Heart right ventricle (tissue), 16 donors: ENCODE measurements at regions not wholly inside any gene's neighbourhood (a gene's known extent, or its start where the extent isn't known, plus 50 kb on each side); places are given as distances from the start of the nearest gene placed in this dataset.
A peak's percentile ranks its signal among the peaks of the same experiment; 100 is the strongest.

Source experiments
- ATAC-seq, 8 donors: fragments of 200-7000 bp; cut with Tn5 transposase; one replicate each; pipeline ENCODE4 v1.9.1; 2020; ENCODE audit warnings: mild to moderate bottlenecking in 8 of 8, moderate library complexity in 8 of 8, moderate number of reproducible peaks in 1 of 8
- DNase-seq, 2 donors: peaks; one replicate each; pipeline ENCODE4 v3.0.0-alpha.2; 2020
- H3K27ac ChIP-seq, 10 donors: fragments of 200-600 bp; sonication (generic) in 2 of 10; one replicate each; pipeline versions ENCODE4 v1.5.0 to v1.8.0; 2020 to 2022; ENCODE audit warnings: mild to moderate bottlenecking in 3 of 10
- H3K27me3 ChIP-seq, 7 donors: fragments of 200-600 bp; one replicate each; pipeline ENCODE4 v1.8.0; 2021 to 2022; ENCODE audit warnings: mild to moderate bottlenecking in 2 of 7
- H3K36me3 ChIP-seq, 9 donors: fragments of 200-600 bp; sonication (generic) in 1 of 9; one replicate each; pipeline versions ENCODE4 v1.5.0 to v1.8.0; 2020 to 2022; ENCODE audit warnings: mild to moderate bottlenecking in 2 of 9
- H3K4me1 ChIP-seq, 9 donors: fragments of 200-600 bp; sonication (generic) in 1 of 9; one replicate each; pipeline versions ENCODE4 v1.5.0 to v1.8.0; 2020 to 2022; ENCODE audit warnings: mild to moderate bottlenecking in 4 of 9
- H3K4me3 ChIP-seq, 10 donors: fragments of 200-600 bp; sonication (generic) in 2 of 10; one replicate each; pipeline versions ENCODE4 v1.5.0 to v1.8.0; 2020 to 2022; ENCODE audit warnings: mild to moderate bottlenecking in 7 of 10, moderate library complexity in 2 of 10
- H3K9me3 ChIP-seq, 11 donors: fragments of 200-600 bp in 10 of 11; sonication (generic) in 2 of 11; one replicate each; pipeline versions ENCODE4 v1.5.0 to v1.8.0; 2013 to 2022; ENCODE audit warnings: mild to moderate bottlenecking in 2 of 11, control low read depth in 1 of 11, moderate library complexity in 1 of 11
- CTCF ChIP-seq, 9 donors: fragments of 200-600 bp; sonication (generic) in 2 of 9; IDR thresholded peaks; one replicate each; pipeline versions ENCODE4 v1.5.0 to v1.8.0; 2021 to 2022; ENCODE audit warnings: antibody characterized with exemption in 9 of 9, mild to moderate bottlenecking in 5 of 9, moderate library complexity in 1 of 9
- WGBS, 2 donors: extraction: QIAGEN DNeasy Blood & Tissue Kit; methylation state at CpG; one replicate each; pipeline ENCODE4 v1.1.7; 2013; ENCODE audit warnings: inconsistent platforms in 1 of 2; 5-methylcytosine and 5-hydroxymethylcytosine counted together
- intact Hi-C, 10 donors: fragments of 100-400 bp; cut with DNase I; formaldehyde crosslinking; loops; one replicate each; pipeline versions ENCODE4 v1.11.1 to v1.14.2; 2022
- donor health status: Arrhythmogenic right ventricular cardiomyopathy.
- donor health status: ischemic (EF 13 %, LVEDD 7.1; RV severe dilation, severe dysfunction).
- donor health status: healthy with polysubstance abuse.
- donor health status: DM: no; HTN: yes; CAD: no.
- donor health status: DM: no; HTN: no; CAD: no.
- donor health status: ischemic (EF 25% LVEDD 6.9; RV normal size, moderate dysfunction).
- donor health status: ischemic (EF 25% LVEDD 5.7; RV mildly dilated, moderate dysfunction).
- donor health status: healthy.
- donor health status: DM: yes; HTN: yes; CAD: no.
- donor health status: Ischemic cardiomyopathy.
- donor health status: ischemic (EF 35%, LVEDD 5.7; RV mildly dilated, moderate dysfunction).
- donor health status: nonischemic (EF 11% LVEDD 7.7; RV severe dilation, severe dysfunction).
- donor health status: DM: yes; HTN: yes; CAD: no.
- donor health status: PGD.
- donor health status: ischemic (EF 29% LVEDD 5.4; RV normal size, mild dysfunction).
- donor health status: nonischemic (EF 23%, LVEDD 6.1; RV moderate dilation, normal function).

GRCh38 chr12:94801745-94802144 lies 151.4 kb upstream of the TMCC3 start:
- H3K4me1 ChIP-seq: peaks cover 0 to 14% (median 0%) of the 10 kb centered on the region in 9 donors
- H3K27ac ChIP-seq: no peak overlapping the region
- ATAC-seq (no peak), DNase-seq (no peak)
- no peak overlapping the region for H3K4me3 ChIP-seq
- intact Hi-C loops: no loop called here
- 85% methylated on average over 4 of the region's 4 CpGs for WGBS, 2 donors
- no peaks in the 10 kb centered on the region for H3K36me3 ChIP-seq
- no peak for TF ChIP-seq CTCF (IDR thresholded peaks at IDR 0.05)
- no peaks in the 10 kb centered on the region for H3K9me3 ChIP-seq
- peaks cover 0 to 4% (median 0%) of the 10 kb centered on the region in 7 donors for H3K27me3 ChIP-seq

GRCh38 chr12:94799136-94799535 lies 148.8 kb upstream of the TMCC3 start:
- Histone ChIP-seq H3K36me3 (no peaks in the 10 kb centered on the region), H3K4me1 (no peaks in the 10 kb centered on the region), H3K27me3 (peaks cover 0 to 4% (median 0%) of the 10 kb centered on the region in 7 donors), H3K9me3 (no peaks in the 10 kb centered on the region), H3K27ac (no peak overlapping the region), H3K4me3 (no peak overlapping the region)
- ATAC-seq (no peak), DNase-seq (no peak)
- TF ChIP-seq CTCF (IDR thresholded peaks at IDR 0.05): no peak
- intact Hi-C loops: no loop called here
- 91 to 96% methylated on average over 2 of the region's 2 CpGs for WGBS, 2 donors

GRCh38 chr12:94798113-94798512 lies 147.8 kb upstream of the TMCC3 start:
- Histone ChIP-seq H3K9me3 (no peaks in the 10 kb centered on the region), H3K4me3 (no peak overlapping the region), H3K36me3 (no peaks in the 10 kb centered on the region), H3K27me3 (peaks cover 0 to 4% (median 0%) of the 10 kb centered on the region in 7 donors), H3K4me1 (peaks cover 0 to 3% (median 0%) of the 10 kb centered on the region in 9 donors), H3K27ac (no peak overlapping the region)
- intact Hi-C loops: no loop called here
- ATAC-seq: no peak
- no peak for DNase-seq
- no peak for TF ChIP-seq CTCF (IDR thresholded peaks at IDR 0.05)
- WGBS, 2 donors: 74 to 87% methylated on average over 1 of the region's 1 CpG

DNA sequence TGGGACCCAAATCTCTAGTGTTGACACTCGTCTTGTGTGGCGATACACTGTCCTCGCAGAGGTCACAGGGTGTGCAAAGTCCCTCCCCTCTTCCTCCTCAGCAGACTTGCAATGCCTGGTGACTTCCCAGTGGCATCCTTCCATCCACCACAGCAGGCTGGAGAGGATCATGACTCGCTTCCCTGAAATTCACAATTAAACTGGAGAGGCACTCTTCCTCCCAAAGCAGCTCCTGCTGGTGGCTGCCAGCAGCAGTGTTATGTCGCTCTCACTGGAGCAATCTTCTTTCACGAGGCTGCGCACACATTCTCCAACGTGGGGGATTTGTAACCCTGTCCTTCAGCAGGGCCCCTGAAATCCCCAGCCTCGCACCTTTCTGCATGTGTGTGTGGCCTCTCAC lies 145.2 kb upstream of the TMCC3 start:
- intact Hi-C loops: no loop called here

More for the DNA sequence above, 145.2 kb upstream of the TMCC3 start:
- no peaks in the 10 kb centered on the region for H3K9me3 ChIP-seq
- H3K36me3 ChIP-seq: no peaks in the 10 kb centered on the region
- ATAC-seq (peak in 1 of 8 donors; percentile 35), DNase-seq (no peak)
- peaks cover 0 to 4% (median 0%) of the 10 kb centered on the region in 7 donors for H3K27me3 ChIP-seq
- no peak overlapping the region for H3K4me3 ChIP-seq
- no peak for TF ChIP-seq CTCF (IDR thresholded peaks at IDR 0.05)
- 70 to 73% methylated on average over 9 of the region's 9 CpGs for WGBS, 2 donors
- H3K4me1 ChIP-seq: peaks cover 0 to 11% (median 0%) of the 10 kb centered on the region in 9 donors
- H3K27ac ChIP-seq: no peak overlapping the region
